OCI-LY1 (cell line): ENCODE measurements at regions not wholly inside any gene's neighbourhood (a gene's known extent, or its start where the extent isn't known, plus 50 kb on each side); places are given as distances from the start of the nearest gene placed in this dataset.
"Not testable (repeated sequence)": the region's sequence is repeated elsewhere in the genome, so short reads cannot be mapped to it uniquely, and the experiment has no call there.

Experiments used
- H2AFZ ChIP-seq: fragments of 200-600 bp; sonication (generic), shearing (Covaris generic); 2 replicates; pipeline ENCODE4 v1.6.0; 2014; ENCODE audit warnings: antibody characterized with exemption, mild to moderate bottlenecking, low read length
- H3F3A ChIP-seq: fragments of 200-600 bp; sonication (generic), shearing (Covaris generic); 2 replicates; pipeline ENCODE4 v1.6.0; 2014; ENCODE audit warnings: mild to moderate bottlenecking, antibody characterized with exemption, low read length, moderate library complexity; ENCODE audit not compliant: insufficient read depth
- H3K27ac ChIP-seq: fragments of 200-600 bp; sonication (generic); 2 replicates; pipeline ENCODE4 v1.5.1; 2014; ENCODE audit warnings: low read length, mixed run types, mild to moderate bottlenecking, low read depth; ENCODE audit not compliant: poor library complexity, severe bottlenecking
- H3K27me3 ChIP-seq: fragments of 200-600 bp; sonication (generic); 2 replicates; pipeline ENCODE4 v1.6.0; 2014; ENCODE audit warnings: antibody characterized with exemption, mild to moderate bottlenecking, low read length, moderate library complexity; ENCODE audit not compliant: insufficient read depth
- H3K36me3 ChIP-seq: fragments of 200-600 bp; sonication (generic); 2 replicates; pipeline ENCODE4 v1.6.1; 2014; ENCODE audit warnings: mild to moderate bottlenecking, antibody characterized with exemption, low read length, moderate library complexity, mixed read lengths; ENCODE audit not compliant: insufficient read depth
- H3K4me1 ChIP-seq: fragments of 200-600 bp; sonication (generic); 2 replicates; pipeline ENCODE4 v1.5.1; 2014; ENCODE audit warnings: mild to moderate bottlenecking, low read length, moderate library complexity; ENCODE audit not compliant: insufficient read depth, severe bottlenecking
- H3K4me2 ChIP-seq: fragments of 200-600 bp; sonication (generic), shearing (Covaris generic); 2 replicates; pipeline ENCODE4 v1.6.1; 2014; ENCODE audit warnings: low read length
- H3K4me3 ChIP-seq: fragments of 200-600 bp; sonication (generic); 2 replicates; pipeline ENCODE4 v1.5.1; 2014; ENCODE audit warnings: low read length, low read depth, mild to moderate bottlenecking, mixed read lengths; ENCODE audit not compliant: poor library complexity, severe bottlenecking
- H3K79me2 ChIP-seq: fragments of 200-600 bp; shearing (Covaris generic); 2 replicates; pipeline ENCODE4 v1.6.1; 2016; ENCODE audit warnings: mixed run types, low read length, mixed read lengths; ENCODE audit not compliant: insufficient read depth
- H3K9ac ChIP-seq: fragments of 200-600 bp; sonication (generic), shearing (Covaris generic); 2 replicates; pipeline ENCODE4 v1.6.1; 2014; ENCODE audit warnings: mild to moderate bottlenecking, low read length, mixed read lengths
- H3K9me2 ChIP-seq: fragments of 200-600 bp; sonication (generic), shearing (Covaris generic); 2 replicates; pipeline ENCODE4 v1.6.1; 2014; ENCODE audit warnings: low read depth, mild to moderate bottlenecking, low read length, mixed read lengths
- H3K9me3 ChIP-seq: fragments of 200-600 bp; shearing (Covaris generic); 2 replicates; pipeline ENCODE4 v1.6.1; 2014; ENCODE audit warnings: low read length, mixed read lengths
- H4K20me1 ChIP-seq: fragments of 200-600 bp; sonication (generic), shearing (Covaris generic); 2 replicates; pipeline ENCODE4 v1.6.0; 2016; ENCODE audit warnings: mild to moderate bottlenecking, low read length; ENCODE audit not compliant: insufficient read depth
- EZH2 ChIP-seq: fragments of 200-600 bp; sonication (generic), shearing (Covaris generic); IDR thresholded peaks from 2 replicates; pipeline ENCODE4 v1.8.0; 2017; ENCODE audit warnings: borderline replicate concordance, mixed run types, mild to moderate bottlenecking, antibody characterized with exemption, low read length, moderate library complexity, mixed read lengths
- TF ChIP-seq, protein P1 (sequence below): fragments of 200-600 bp; sonication (generic), shearing (Covaris generic); IDR thresholded peaks from 2 replicates; pipeline ENCODE4 v1.5.1; 2017; ENCODE audit warnings: mild to moderate bottlenecking, antibody characterized with exemption, low read length, moderate library complexity, mixed read lengths

DNA sequence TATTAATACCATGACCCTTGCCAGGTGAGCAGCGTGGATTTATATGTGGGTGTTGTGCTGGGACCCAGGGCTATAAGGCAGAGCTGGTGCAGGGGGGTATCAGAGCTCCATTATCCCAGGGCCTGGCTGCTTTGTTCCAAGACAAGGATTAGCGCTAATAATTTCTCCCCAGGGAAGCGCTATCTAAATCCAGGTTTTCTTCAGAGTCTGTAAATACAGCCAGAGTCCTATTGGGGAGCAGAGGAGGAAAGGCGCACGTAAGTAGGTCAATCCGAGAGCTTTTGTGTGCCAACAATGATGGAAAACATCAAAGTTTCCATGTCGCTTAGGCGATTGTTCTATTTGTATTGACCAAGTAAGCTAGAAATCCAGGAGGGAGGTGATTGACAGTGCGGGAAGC, 1009.7 kb downstream of the VRK1 start:
- Histone ChIP-seq H3K9me3 (no peaks in the 10 kb centered on the region), H3K9ac (no peak overlapping the region), H3K4me1 (no peaks in the 10 kb centered on the region), H2AFZ (no peak overlapping the region), H3K4me3 (no peak overlapping the region), H4K20me1 (no peaks in the 10 kb centered on the region), H3K27ac (no peak overlapping the region), H3K4me2 (no peak overlapping the region), H3F3A (no peaks in the 10 kb centered on the region), H3K9me2 (no peaks in the 10 kb centered on the region), H3K79me2 (no peaks in the 10 kb centered on the region), H3K27me3 (no peaks in the 10 kb centered on the region), H3K36me3 (no peaks in the 10 kb centered on the region)
- TF ChIP-seq, protein P1, sequence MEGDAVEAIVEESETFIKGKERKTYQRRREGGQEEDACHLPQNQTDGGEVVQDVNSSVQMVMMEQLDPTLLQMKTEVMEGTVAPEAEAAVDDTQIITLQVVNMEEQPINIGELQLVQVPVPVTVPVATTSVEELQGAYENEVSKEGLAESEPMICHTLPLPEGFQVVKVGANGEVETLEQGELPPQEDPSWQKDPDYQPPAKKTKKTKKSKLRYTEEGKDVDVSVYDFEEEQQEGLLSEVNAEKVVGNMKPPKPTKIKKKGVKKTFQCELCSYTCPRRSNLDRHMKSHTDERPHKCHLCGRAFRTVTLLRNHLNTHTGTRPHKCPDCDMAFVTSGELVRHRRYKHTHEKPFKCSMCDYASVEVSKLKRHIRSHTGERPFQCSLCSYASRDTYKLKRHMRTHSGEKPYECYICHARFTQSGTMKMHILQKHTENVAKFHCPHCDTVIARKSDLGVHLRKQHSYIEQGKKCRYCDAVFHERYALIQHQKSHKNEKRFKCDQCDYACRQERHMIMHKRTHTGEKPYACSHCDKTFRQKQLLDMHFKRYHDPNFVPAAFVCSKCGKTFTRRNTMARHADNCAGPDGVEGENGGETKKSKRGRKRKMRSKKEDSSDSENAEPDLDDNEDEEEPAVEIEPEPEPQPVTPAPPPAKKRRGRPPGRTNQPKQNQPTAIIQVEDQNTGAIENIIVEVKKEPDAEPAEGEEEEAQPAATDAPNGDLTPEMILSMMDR = no peak
- no peak for TF ChIP-seq EZH2

DNA sequence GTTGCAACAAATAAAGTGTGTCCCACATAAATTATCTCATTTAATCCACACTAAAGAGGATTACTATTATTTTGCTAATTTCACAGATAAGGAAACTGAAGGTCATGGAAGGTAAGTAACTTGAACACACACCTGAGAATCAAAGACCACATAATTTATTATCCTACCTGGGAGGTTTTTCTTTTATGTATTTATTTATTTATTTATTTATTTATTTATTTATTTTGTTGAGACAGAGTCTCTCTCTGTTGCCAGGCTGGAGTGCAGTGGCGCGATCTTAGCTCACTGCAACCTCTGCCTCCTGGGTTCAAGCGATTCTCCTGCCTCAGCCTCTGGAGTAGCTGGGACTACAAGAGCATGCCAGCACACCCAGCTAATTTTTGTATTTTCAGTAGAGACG, 1011.4 kb downstream of the VRK1 start:
- not testable (repeated sequence) for H3K9me2 ChIP-seq, H3K27ac ChIP-seq, H2AFZ ChIP-seq, H4K20me1 ChIP-seq, H3K9ac ChIP-seq, H3K4me2 ChIP-seq, H3K9me3 ChIP-seq, H3K36me3 ChIP-seq, H3K27me3 ChIP-seq, H3K4me1 ChIP-seq, H3K79me2 ChIP-seq, H3F3A ChIP-seq, H3K4me3 ChIP-seq

- H2AFZ ChIP-seq = no peak overlapping the region
- H3F3A ChIP-seq = no peaks in the 10 kb centered on the region
- TF ChIP-seq EZH2 = no peak
- TF ChIP-seq, protein P1 = no peak
- H3K27me3 ChIP-seq = no peaks in the 10 kb centered on the region
- H3K9ac ChIP-seq = no peak overlapping the region
- no peak overlapping the region for H3K27ac ChIP-seq
- H3K9me2 ChIP-seq = no peaks in the 10 kb centered on the region
- H3K9me3 ChIP-seq = no peaks in the 10 kb centered on the region
- H3K4me1 ChIP-seq = no peaks in the 10 kb centered on the region
- no peaks in the 10 kb centered on the region for H3K79me2 ChIP-seq
- no peaks in the 10 kb centered on the region for H3K36me3 ChIP-seq
- no peaks in the 10 kb centered on the region for H4K20me1 ChIP-seq
- no peak overlapping the region for H3K4me2 ChIP-seq
- no peak overlapping the region for H3K4me3 ChIP-seq
These were observed 1016.4 kb downstream of the VRK1 start for GRCh38 chr14:97813556-97813955.

DNA sequence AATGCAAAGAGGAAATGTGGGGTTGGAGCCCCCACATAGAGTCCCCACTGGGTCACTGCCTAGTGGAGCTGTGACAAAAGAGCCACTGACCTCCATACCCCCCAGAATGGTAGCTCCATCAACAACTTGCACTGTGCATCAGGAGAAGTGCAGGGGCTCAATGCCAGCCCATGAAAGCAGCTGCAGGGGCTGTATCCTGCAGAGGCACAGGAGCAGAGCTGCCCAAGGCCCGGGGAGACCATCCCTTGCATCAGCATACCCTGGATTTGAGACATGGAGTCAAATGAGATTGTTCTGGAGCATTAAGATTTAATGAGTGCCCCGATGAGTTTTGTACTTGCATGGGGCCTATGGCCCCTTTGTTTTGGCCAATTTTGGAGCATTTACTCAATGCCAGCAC, 1023.6 kb downstream of the VRK1 start:
- no peak overlapping the region for H3K9ac ChIP-seq
- H3K4me2 ChIP-seq = no peak overlapping the region
- no peaks in the 10 kb centered on the region for H3K36me3 ChIP-seq
- no peaks in the 10 kb centered on the region for H3K79me2 ChIP-seq
- no peak overlapping the region for H3K27ac ChIP-seq
- no peaks in the 10 kb centered on the region for H3K4me1 ChIP-seq
- H3K4me3 ChIP-seq = no peak overlapping the region
- H3F3A ChIP-seq = no peaks in the 10 kb centered on the region
- no peaks in the 10 kb centered on the region for H3K9me2 ChIP-seq
- no peaks in the 10 kb centered on the region for H3K27me3 ChIP-seq
- no peaks in the 10 kb centered on the region for H4K20me1 ChIP-seq
- no peak overlapping the region for H2AFZ ChIP-seq
- TF ChIP-seq EZH2 = no peak
- TF ChIP-seq, protein P1 = no peak
- H3K9me3 ChIP-seq = no peaks in the 10 kb centered on the region; the same call in 1 of the 2 replicates
